B cell (primary cell): ENCODE measurements at regions not wholly inside any gene's neighbourhood (a gene's known extent, or its start where the extent isn't known, plus 50 kb on each side); places are given as distances from the start of the nearest gene placed in this dataset.

Source experiments
- ATAC-seq: fragments of 200-7000 bp; cut with Tn5 transposase; one replicate; pipeline ENCODE4 v1.10.0; 2021; ENCODE audit warnings: low read depth, mild to moderate bottlenecking, moderate number of reproducible peaks, moderate library complexity
- CTCF ChIA-PET: fragments of 350-600 bp; sonication (Branson Sonifier 250); formaldehyde crosslinking; loops from one replicate; lab custom pipeline; 2021; ENCODE audit warnings: antibody characterized with exemption, inconsistent platforms; lab: Charles Lee
- POLR2A ChIA-PET: fragments of 350-600 bp; sonication (Branson Sonifier 250); formaldehyde crosslinking; loops from one replicate; lab custom pipeline; 2021; ENCODE audit warnings: antibody characterized with exemption; lab: Charles Lee
- DNase-seq: peaks from one replicate; pipeline ENCODE4 v3.0.0; 2013
- H2AFZ ChIP-seq: 2 replicates; pipeline ENCODE4 v1.6.1; 2012; ENCODE audit warnings: mild to moderate bottlenecking, low read depth, low read length; ENCODE audit not compliant: insufficient read depth, poor library complexity, severe bottlenecking
- H3K27ac ChIP-seq, 2 donors: 1 replicate in 1 of 2; 2 replicates in 1 of 2; pipeline ENCODE4 v1.5.1; 2012 to 2013; ENCODE audit warnings: low read length in 2 of 2, mild to moderate bottlenecking in 2 of 2, moderate library complexity in 1 of 2
- H3K27me3 ChIP-seq, 4 experiments: fragments of 200-600 bp in 1 of 4; sonication (generic) in 1 of 4; replicated peaks in 1 of 4; 1 replicate in 2 of 4; 2 replicates in 2 of 4; pipeline versions ENCODE4 v1.6.1 to v1.7.0; 2013 to 2016; ENCODE audit warnings: low read length in 3 of 4, mild to moderate bottlenecking in 2 of 4, mixed read lengths in 1 of 4, moderate library complexity in 1 of 4; ENCODE audit not compliant: insufficient read depth in 4 of 4, control insufficient read depth in 3 of 4; ENCODE audit errors: control extremely low read depth in 1 of 4
- H3K36me3 ChIP-seq, 2 experiments: replicated peaks in 1 of 2; 1 replicate in 1 of 2; 2 replicates in 1 of 2; pipeline versions ENCODE4 v1.6.1 to v1.7.1; 2013; ENCODE audit warnings: low read length in 1 of 2; ENCODE audit not compliant: insufficient read depth in 2 of 2, control insufficient read depth in 1 of 2; ENCODE audit errors: control extremely low read depth in 1 of 2, extremely low read depth in 1 of 2
- H3K4me1 ChIP-seq, 2 donors: fragments of 200-600 bp in 1 of 2; sonication (generic) in 1 of 2; 1 replicate in 1 of 2; 2 replicates in 1 of 2; pipeline versions ENCODE4 v1.5.1 to v1.6.1; 2013 to 2017; ENCODE audit warnings: low read length in 2 of 2; ENCODE audit not compliant: control insufficient read depth in 2 of 2, insufficient read depth in 2 of 2
- H3K4me2 ChIP-seq: replicated peaks from 2 replicates; pipeline ENCODE3; 2012; ENCODE audit warnings: mild to moderate bottlenecking, low read depth, low read length; ENCODE audit not compliant: poor library complexity, severe bottlenecking
- H3K4me3 ChIP-seq, 5 experiments: fragments of 200-600 bp in 1 of 5; sonication (generic) in 1 of 5; 1 replicate in 3 of 5; 2 replicates in 2 of 5; pipeline versions ENCODE4 v1.5.1 to v1.7.0; 2011 to 2016; ENCODE audit warnings: low read length in 4 of 5, mild to moderate bottlenecking in 4 of 5, low read depth in 2 of 5, control low read depth in 1 of 5, moderate library complexity in 1 of 5; ENCODE audit not compliant: insufficient read depth in 1 of 5; ENCODE audit errors: control extremely low read depth in 1 of 5, extremely low read depth in 1 of 5
- H3K79me2 ChIP-seq: fragments of 200-600 bp; sonication (generic); one replicate; pipeline ENCODE4 v1.6.0; 2016; ENCODE audit warnings: low read length; ENCODE audit not compliant: control insufficient read depth, insufficient read depth
- H3K9ac ChIP-seq: fragments of 200-600 bp; sonication (generic); 2 replicates; pipeline ENCODE4 v1.6.1; 2017; ENCODE audit warnings: mild to moderate bottlenecking, low read length, moderate library complexity
- H3K9me3 ChIP-seq, 3 donors: one replicate each; pipeline versions ENCODE4 v1.6.1 to v1.7.1; 2013; ENCODE audit warnings: low read length in 2 of 3; ENCODE audit not compliant: control insufficient read depth in 2 of 3, insufficient read depth in 1 of 3; ENCODE audit errors: control extremely low read depth in 1 of 3
- H4K20me1 ChIP-seq: 2 replicates; pipeline ENCODE4 v1.6.0; 2012; ENCODE audit warnings: mild to moderate bottlenecking, low read length; ENCODE audit not compliant: insufficient read depth, control insufficient read depth, poor library complexity, severe bottlenecking
- H3K27ac Mint-ChIP-seq: one replicate; pipeline ENCODE4 v1.8.0; 2021; ENCODE audit warnings: mixed read lengths
- H3K27me3 Mint-ChIP-seq: one replicate; pipeline ENCODE4 v1.8.0; 2021; ENCODE audit warnings: mixed read lengths
- H3K4me1 Mint-ChIP-seq: one replicate; pipeline ENCODE4 v1.8.0; 2021; ENCODE audit warnings: mixed read lengths
- H3K4me3 Mint-ChIP-seq: one replicate; pipeline ENCODE4 v1.8.0; 2021; ENCODE audit warnings: mixed read lengths
- H3K9me3 Mint-ChIP-seq: one replicate; pipeline ENCODE4 v1.8.0; 2022; ENCODE audit warnings: mixed read lengths; ENCODE audit not compliant: insufficient read depth
- CTCF ChIP-seq: fragments of 200-600 bp; IDR thresholded peaks from one replicate; pipeline ENCODE4 v1.8.0; 2022; ENCODE audit warnings: antibody characterized with exemption, mild to moderate bottlenecking
- EZH2 ChIP-seq: IDR thresholded peaks from 2 replicates; pipeline ENCODE4 v1.6.1; 2012; ENCODE audit warnings: borderline replicate concordance, low read depth, mild to moderate bottlenecking, moderate library complexity, low read length; ENCODE audit not compliant: insufficient read depth, poor library complexity, severe bottlenecking
- WGBS: methylation state at CpG from one replicate; pipeline ENCODE4 v1.1.5; 2013; ENCODE audit warnings: missing lambda C conversion rate; ENCODE audit not compliant: insufficient coverage; 5-methylcytosine and 5-hydroxymethylcytosine counted together
- intact Hi-C: fragments of 100-400 bp; cut with micrococcal nuclease; formaldehyde crosslinking; loops from one replicate; pipeline ENCODE4 v1.10.0; 2022

- Histone ChIP-seq H3K27me3 (peaks cover 0 to 3% (median 0%) of the 10 kb centered on the region in 4 experiments), H3K9me3 (peaks cover 0 to 2% (median 0%) of the 10 kb centered on the region in 3 donors), H4K20me1 (no peaks in the 10 kb centered on the region), H3K4me3 (no peak overlapping the region), H3K27ac (no peak overlapping the region), H3K9ac (no peak overlapping the region), H3K79me2 (no peaks in the 10 kb centered on the region), H3K4me1 (no peaks in the 10 kb centered on the region), H3K4me2 (no peak overlapping the region), H2AFZ (no peak overlapping the region), H3K36me3 (no peaks in the 10 kb centered on the region)
- H3K9me3 Mint-ChIP-seq = no peaks in the 10 kb centered on the region
- H3K4me3 Mint-ChIP-seq = no peak overlapping the region
- WGBS = no CpG with 5 or more reads among the region's 1 CpG
- TF ChIP-seq CTCF (no peak), EZH2 (no peak)
- intact Hi-C loops = no loop called here
- no peak for DNase-seq
- no peak overlapping the region for H3K27ac Mint-ChIP-seq
- peaks cover 4% of the 10 kb centered on the region for H3K27me3 Mint-ChIP-seq
- no peak for ATAC-seq
- ChIA-PET CTCF (no interaction called here), POLR2A (no interaction called here)
- peaks cover 2% of the 10 kb centered on the region for H3K4me1 Mint-ChIP-seq
Observed at GRCh38 chr5:144703776-144704175, 533.1 kb downstream of the KCTD16 start.

GRCh38 chr5:144698484-144698883, 527.8 kb downstream of the KCTD16 start:
- ATAC-seq = no peak
- no peaks in the 10 kb centered on the region for H3K9me3 Mint-ChIP-seq
- WGBS = 67% methylated on average over 1 of the region's 2 CpGs
- Histone ChIP-seq H2AFZ (no peak overlapping the region), H3K27ac (no peak overlapping the region), H4K20me1 (no peaks in the 10 kb centered on the region), H3K4me2 (no peak overlapping the region), H3K4me3 (no peak overlapping the region), H3K27me3 (peaks cover 0 to 3% (median 0%) of the 10 kb centered on the region in 4 experiments), H3K9ac (no peak overlapping the region), H3K36me3 (no peaks in the 10 kb centered on the region), H3K4me1 (no peaks in the 10 kb centered on the region), H3K9me3 (no peaks in the 10 kb centered on the region), H3K79me2 (no peaks in the 10 kb centered on the region)
- H3K27ac Mint-ChIP-seq = no peak overlapping the region
- intact Hi-C loops = no loop called here
- ChIA-PET CTCF (no interaction called here), POLR2A (no interaction called here)
- TF ChIP-seq CTCF (no peak), EZH2 (no peak)
- no peaks in the 10 kb centered on the region for H3K4me1 Mint-ChIP-seq
- DNase-seq = no peak
- peaks cover 4% of the 10 kb centered on the region for H3K27me3 Mint-ChIP-seq
- H3K4me3 Mint-ChIP-seq = no peak overlapping the region
